SK-N-SH (cell line): ENCODE measurements at regions not wholly inside any gene's neighbourhood (a gene's known extent, or its start where the extent isn't known, plus 50 kb on each side); places are given as distances from the start of the nearest gene placed in this dataset.

Experiments used
- CTCF ChIP-seq: fragments of 200-600 bp; sonication (generic); IDR thresholded peaks from 2 replicates; pipeline ENCODE4 v1.6.1; 2017; ENCODE audit warnings: antibody characterized with exemption, mild to moderate bottlenecking, moderate library complexity
- REST ChIP-seq: IDR thresholded peaks from 2 replicates; pipeline ENCODE4 v1.6.1; 2012; ENCODE audit warnings: mild to moderate bottlenecking, low read depth, low read length, moderate library complexity

GRCh38 chr10:4107285-4107851 lies 322.4 kb upstream of the KLF6 start:
- TF ChIP-seq CTCF, result no peak
- TF ChIP-seq REST, result no peak
